ENCODE measurements at regions not wholly inside any gene's neighbourhood (a gene's known extent, or its start where the extent isn't known, plus 50 kb on each side); places are given as distances from the start of the nearest gene placed in this dataset.
"Not testable (repeated sequence)": the region's sequence is repeated elsewhere in the genome, so short reads cannot be mapped to it uniquely, and the experiment has no call there.

DNA sequence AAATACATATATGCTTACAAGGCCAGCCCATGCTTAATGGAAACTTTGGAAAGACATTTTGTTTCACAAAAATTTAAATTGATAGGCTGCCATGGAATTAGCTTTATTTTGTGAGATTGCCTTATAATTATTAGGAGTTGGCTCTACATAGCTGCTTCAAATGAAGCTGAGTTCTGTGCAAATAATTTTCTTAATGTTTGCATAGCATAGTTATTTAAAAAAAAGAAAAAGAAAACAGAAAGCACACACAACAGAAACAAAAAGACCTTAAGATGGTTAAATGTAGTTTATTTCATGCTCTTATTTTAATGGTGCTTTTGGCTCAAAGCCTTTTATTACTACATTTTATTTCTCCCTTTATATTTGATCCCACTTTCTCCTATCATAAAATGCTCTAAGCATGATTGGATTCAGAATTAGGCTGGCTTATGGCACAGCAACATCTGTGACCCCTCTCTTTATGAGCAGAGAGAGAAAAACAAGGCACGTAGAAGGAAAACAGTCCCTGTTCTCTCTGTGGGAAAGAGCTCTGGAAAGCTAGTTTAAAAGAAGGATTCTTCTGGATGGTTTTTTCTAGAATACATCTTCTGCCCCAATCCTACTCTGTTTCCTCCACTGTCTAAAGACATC lies 530.5 kb downstream of the NTRK2 start:
- DNase-seq = no peak

DNA sequence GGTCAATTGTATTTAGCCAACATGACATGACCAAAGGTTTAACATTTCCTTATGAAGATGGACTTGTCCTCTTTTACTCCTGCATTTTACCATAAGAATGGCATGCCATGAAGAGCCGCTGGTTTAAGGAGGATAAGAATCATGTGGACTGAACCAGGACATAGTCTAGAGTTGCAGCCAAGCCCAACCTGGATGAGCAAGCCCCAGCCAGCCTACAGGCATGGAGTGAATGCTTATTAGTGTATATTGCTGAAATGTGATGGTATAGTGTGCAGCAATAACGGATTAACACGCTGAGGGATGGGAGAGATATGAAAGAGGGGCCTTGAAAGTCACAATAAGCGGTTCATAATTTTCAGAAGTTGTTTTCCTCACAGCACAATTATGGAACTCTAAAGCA lies 523.2 kb downstream of the NTRK2 start:
- no peak for DNase-seq

DNA sequence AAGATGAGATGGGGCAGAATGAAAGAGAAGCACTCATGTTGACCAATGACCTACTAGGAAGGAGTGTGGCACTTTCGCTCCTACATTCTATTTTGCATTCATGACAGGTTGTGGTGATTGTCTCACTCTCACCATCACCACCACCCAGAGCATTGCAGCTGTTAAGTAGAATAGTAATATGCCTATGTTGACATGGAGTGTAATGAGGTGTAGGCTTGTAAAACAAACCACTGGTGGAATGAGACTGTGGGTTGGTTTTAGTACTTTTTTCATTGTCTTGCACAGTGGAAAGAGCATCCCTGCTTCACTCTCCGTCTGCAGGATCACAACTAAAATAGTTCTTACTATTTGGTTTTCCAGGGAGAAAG lies 516.7 kb downstream of the NTRK2 start:
- DNase-seq = no peak

DNA sequence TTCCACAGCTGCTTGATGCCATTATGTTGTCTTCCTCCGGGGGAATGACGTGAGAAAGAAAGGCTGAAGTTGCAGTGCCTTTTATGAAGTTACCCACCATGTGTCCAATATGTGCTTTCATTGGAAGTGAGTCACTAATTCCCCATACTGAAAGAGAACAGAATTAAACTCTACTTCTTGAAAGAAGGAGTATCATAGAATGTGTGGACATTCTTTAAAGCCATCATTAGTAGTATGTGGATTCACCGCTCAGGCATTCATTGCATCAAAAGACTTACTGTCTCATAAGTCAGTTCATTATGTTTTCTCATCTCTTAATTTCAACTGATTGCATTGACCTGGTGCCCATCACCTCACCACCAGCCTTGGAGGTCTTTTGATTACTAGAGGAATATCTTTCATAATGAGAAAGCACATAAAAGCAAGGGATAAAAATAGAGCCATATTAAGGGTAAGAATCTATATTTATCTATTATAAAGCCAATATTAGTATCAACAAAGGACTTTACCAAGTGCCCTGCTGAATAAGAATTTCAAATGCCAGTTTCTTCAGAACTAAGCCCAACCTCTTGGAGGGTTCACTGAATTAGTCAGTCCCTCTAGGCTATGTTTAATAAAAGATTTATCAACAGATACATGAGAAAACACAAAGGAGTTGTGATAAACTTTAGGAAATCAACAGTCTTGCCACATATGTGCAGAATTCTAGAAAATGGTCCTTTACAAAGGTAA lies 516.1 kb downstream of the NTRK2 start:
- no peak for DNase-seq

DNA sequence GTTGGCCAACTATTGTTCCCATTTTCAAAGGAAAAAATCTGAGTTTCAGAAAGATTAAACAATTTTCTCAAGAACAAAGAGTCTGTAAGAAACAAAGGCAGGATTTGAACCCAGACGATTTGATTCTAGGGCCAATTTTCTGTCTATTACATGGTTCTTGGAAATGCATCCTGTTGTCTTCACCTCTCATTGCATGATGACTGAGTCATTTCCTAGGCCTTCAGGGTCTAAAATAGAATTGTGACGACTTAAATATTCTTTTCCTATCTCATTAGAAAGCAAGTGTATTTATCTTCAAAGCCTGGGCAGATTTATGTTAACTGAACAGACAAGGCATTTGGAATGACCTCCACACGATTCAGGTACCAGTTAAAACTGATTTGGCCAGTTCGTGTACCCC lies 512.9 kb downstream of the NTRK2 start:
- DNase-seq = no peak

DNA sequence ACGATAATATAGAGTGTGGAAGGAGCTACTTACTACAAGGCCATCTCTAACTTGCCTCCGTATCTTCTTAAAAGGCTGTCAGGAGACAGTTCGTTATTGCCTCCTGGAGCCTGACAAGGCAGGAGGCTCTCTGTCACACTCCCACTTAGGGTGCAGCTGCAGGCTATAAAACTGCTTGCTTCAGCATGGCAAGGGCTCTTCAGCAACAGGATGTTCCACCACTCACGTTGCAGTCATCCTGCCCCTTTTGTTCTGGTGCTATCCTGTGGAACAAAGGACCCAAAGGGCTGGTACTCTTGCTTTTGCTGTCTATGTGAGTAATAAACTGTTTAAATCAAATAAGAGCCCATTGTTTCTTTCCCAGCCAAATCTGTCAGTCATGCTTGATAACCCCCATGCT lies 508.9 kb downstream of the NTRK2 start:
- DNase-seq = no peak

DNA sequence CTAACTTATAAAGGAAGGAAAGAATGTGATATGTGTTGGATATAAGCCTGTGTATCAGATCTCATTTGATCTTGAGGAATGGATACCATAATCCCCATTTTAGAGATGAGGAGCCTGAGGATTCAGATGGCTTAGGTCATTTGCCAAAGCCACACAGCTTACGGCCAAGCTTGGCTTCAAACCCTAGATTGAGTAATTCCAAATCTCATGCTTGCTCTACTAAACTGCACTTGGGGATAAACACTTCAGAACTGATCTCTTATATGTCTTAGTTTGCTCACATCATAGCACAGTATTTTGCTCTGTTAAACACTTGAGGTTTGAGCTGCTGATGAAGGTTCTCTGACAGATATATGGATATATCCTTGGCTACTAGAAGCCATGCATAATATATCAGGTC lies 504.4 kb downstream of the NTRK2 start:
- DNase-seq = no peak

DNA sequence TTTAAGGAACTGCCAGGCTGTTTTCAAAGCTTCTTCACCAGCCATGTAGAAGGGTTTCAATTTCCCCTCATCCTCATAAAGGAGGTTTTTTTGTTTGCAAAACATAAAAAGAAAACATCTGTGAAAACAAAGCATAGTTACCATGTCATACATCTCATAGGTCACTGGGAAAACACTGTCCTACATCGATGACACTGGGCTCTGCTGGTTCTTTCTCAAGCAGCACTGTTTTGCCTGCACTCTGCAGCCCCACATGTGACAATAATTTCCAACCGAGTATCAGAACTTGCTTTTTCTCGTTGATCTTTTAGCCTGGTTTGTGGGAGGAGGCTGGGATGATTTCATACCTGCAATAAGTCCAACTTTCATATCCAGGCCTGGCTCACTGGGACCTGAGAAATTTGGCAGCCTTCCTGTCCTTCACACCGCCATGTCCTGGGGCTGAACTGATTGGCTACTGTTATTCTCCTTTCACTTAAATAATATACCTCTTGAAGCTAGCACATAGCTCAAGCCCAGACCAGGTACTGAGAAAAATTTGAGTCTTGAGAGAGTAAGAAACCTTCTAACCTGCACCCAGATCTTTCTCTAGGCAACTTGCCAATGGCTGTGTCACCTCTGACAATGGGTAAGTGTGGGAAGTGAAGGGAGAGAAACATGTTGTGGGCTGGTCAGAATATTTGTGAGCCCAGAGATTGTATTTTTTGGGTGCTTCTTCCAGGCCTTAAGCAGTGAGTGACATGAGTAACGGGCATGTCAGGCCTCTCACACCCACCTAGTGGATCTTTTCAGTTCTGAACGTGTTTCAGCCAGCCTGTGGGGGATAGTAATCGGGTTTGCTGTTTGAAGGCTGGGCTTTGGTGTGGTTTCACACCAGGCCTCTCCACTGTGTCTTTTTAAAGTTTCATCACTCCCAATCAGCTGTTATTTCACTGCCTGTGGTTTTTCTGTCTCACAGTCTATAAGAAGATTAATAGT lies 502.8 kb downstream of the NTRK2 start:
- no peak for DNase-seq

DNA sequence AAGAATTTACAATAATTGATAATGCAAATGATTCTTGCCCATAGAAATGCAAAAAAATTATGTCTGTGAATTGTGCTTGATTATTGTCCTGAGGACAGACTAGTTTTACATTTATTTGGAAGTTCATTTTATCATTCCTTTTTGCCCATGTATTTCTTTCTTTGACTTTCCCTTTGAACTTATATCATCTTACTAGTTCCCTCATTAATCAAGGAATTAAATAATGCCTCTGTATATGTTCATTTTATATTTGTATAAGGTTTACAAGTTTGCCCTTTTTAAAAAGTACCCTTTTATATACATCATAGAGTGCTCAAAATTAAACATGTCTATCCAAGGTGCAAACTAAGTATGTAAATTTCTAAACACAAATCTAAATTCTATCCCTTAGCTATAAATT lies 501.6 kb downstream of the NTRK2 start:
- no peak for DNase-seq

DNA sequence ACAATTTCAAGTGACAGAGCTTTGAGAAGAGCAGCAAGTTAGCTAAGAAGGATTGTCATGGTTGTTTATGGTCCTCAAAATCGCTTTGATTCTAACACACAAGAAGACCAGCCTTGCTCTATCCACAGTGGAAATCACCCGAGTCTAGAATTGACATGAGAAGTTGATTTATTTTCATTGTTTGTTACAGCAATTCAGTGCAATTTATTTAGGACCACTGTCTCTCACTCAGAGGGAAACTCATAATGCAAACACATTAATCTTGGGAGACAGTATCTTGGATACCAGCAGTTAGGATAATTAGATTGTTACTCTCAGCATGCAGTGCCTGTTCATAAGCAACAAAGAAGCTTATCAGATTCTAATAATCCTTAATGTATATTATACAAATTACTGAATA lies 498.9 kb downstream of the NTRK2 start:
- DNase-seq = no peak

DNA sequence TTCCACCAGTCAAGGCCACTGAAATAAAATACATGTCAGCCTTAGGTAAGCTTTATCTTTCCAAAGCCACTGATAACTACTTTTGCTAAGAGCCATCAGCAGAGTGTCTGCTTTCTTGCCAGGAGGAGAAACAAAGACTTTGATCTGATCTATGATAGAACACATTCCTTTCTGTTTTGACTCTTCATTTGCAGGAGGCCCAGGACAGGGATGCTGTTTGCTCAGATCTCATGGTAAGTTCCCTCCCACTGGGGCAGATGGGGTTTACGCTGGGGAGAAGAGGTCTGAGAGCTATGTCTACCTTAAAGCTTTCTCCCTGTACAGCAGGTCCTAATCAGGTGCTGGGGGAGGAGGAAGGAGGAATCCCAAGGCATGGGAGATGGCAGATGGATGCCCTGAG lies 497.6 kb downstream of the NTRK2 start:
- no peak for DNase-seq

DNA sequence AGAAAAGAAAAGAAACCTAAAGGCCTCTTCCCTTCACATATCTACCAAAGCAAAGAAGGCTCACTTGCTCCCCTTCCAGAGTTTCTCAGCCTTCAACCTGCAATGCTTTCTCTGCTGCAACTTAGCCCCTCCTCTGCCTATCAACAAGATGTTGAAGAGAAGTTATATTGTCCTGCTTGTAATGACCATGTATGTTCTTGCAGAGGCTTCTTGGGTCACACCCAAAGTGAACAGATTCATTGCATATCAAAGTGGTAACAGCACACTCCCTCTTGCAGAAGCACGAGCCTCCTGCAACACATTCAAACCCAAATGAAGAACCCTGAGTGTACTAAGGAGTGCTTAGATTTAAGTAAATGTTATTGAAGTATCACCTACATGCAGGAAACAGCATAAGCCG lies 494.3 kb downstream of the NTRK2 start:
- no peak for DNase-seq

DNA sequence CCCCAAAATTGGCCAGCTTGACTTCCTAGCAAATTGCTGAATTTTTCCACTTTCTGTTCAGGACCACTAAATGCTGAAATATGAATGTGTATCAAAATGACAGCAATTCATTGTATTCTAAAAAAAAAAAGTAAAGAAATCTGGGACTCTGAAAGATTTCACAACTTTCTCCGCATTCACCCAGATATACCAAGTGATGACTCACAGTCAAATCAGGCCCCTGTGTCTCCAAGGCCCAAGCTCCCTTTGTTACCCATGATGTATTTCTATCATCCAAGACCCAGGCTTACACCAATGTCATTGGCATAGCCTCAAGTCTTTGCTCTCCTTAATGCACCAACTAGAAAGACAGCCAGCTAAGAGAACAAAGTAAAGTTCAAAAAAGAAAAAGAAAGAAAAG lies 493.9 kb downstream of the NTRK2 start:
- DNase-seq = no peak

DNA sequence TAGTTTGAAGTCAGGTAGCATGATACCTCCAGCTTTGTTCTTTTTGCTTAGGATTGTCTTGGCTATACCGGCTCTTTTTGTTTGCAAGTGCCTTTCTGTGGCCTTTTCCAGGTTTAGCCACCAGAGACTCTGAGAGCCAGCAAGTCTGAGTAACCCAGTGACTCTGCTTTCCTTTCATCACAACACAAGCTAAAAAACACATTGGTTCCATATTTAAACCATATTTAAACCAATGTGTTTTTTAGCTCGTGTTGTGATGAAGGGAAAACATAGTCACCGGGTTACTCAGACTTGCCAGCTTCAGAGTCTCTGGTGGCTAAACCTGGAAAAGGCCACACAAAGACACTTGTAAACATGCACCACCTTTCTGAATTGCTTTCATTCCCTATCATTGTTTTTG lies 493.3 kb downstream of the NTRK2 start:
- DNase-seq = no peak

DNA sequence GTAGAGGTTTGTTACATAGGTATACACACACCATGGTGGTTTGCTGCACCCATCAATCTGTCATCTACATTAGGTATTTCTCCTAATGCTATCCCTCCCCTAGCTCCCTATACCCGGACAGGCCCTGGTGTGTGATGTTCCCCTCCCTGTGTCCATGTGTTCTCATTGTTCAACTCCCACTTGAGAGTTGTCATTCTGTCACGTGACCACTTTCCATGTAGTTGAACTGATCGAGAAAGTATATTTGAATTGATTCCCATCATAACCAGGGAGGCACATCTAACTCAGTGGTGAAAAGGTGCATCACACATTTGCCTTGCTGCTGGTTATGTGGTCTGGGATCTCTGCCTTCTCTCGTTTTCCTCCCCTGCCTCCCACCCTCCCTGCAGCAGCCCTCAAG lies 491.4 kb downstream of the NTRK2 start:
- not testable (repeated sequence) for DNase-seq

DNA sequence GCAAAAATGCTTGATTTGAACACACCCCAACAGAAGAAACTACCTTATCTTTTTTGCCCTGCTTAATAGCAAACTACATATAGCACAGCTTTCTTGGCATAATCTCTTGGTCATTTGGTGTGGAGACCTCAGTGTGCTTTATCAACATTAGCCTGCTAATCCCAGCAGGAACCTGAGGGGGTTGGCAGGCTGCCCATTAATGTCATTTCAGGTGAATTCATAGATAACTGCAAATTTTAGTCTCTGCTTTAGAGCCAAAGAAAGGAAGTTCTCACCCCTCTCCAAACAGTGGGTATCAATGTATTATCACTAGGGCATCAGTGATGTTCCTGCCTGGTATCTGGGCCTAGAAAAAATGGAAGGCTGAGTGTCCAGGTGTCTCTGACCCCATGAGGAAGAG lies 489.0 kb downstream of the NTRK2 start:
- DNase-seq = no peak

DNA sequence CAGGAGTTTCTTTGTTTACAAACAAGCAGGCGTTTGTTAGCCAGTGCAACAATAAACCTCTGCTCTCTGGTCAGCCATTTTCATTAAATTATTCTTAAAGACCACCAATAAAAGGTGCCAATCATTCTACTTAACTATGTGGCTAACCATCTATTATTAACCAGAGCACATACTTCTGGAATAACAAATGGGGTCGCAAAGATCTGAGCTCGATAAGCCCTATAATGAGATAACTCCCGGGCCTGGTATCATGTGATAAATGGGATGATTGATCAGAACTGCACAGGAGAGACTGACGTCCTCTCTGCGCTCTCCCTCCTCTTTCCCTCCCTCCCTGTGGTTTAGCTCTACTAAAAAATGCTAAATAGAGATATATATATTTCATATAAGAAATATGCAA lies 488.2 kb downstream of the NTRK2 start:
- no peak for DNase-seq

DNA sequence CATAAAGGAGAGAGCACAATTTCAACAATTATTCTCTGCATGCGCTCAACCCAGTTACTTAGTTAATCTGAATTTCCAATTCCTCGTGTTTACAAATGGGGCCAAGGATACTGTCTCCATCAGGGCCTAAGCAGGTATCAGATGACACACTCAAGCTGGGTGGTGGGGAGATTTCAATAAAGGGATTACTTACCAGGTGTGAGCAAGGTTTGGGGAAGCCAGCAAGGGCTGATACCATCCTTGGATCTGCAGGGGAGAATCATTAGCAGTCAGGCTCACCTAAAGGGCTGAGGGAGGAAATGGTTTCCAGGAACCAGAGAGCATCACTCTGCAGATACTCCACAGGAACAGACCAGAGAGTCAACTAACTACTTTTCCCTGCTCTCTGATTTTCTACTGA lies 487.1 kb downstream of the NTRK2 start:
- DNase-seq = no peak

DNA sequence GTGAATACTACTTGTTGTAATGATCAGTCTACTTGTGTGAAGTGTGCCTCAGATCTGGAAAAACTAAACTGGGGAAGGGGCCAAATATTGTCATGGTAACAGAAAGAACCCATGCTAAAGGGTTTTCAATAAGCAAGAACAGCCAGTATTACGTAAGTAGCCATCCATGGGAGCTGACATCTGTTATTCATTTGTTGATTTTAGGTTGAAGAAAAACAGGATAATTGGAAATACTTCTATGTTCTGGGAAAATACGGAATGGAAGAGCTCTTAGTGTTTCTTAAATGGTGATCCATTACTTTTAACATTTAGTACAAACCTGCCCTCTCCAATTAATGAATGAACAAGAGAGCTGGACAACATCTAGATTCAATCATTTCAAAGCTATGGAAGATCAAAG lies 485.8 kb downstream of the NTRK2 start:
- no peak for DNase-seq

DNA sequence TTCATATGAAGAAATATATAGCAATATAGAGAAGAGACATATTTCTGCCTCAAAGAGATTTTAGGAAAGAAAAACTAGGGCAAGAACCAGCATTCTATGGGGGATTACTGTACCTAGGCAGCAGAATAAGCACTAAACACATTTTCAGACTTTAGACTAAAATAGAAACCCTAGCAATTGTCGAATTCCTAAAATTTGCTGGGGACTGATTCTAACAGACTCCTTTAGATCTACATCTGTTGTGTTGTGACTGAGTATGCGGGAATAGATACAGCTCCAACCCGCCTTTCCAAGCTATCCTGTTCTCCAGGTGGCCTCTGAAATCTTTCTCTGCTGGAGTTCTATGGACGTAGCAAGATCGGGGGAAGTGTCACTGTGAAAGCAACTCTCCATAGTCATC lies 482.2 kb downstream of the NTRK2 start:
- DNase-seq = no peak

DNA sequence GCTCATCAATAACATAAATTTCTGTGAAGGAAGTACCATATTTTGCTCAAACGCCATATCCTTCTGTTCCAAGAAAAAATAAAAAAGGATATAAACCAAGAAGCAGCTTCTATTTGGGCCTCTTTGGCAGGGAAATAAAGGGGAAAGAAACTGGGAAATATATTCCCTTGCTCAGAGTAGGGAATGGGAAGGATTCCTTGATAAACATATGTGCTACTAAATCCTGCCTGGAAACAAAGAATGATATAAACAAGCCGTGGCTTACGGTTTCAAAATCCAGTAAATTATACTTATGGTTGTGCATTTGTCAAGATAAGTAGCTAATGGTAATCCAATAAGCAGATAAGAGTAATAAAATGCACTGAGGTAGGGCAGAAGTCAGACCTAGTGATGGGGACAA lies 481.6 kb downstream of the NTRK2 start:
- no peak for DNase-seq

DNA sequence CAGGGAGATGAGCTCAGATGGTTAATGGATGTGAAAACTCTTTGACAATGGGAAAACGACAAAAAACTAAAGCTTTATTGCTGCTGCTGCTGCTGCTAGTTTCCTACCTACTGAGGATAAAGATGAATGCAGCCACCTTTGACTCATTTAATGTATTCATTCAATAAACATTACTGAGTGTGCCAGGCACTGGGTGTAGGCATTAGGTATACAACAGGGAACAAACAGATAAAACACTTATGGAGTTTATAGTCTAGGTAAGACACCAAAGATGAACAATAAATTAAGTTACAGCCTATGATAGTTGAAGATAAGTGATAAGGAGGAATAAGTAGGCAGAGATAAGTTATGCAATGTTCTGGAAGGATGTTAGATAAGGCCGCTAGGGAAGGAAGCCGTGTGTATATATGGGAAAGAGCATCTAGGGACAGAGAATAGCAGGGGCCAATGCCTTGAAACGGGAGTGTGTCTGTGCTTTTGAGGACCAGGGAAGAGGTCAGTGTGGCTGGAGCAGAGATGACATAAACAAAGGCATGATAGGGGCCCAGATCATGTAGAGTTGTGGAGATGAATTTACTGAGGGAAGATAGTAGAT lies 477.6 kb downstream of the NTRK2 start:
- DNase-seq = no peak

DNA sequence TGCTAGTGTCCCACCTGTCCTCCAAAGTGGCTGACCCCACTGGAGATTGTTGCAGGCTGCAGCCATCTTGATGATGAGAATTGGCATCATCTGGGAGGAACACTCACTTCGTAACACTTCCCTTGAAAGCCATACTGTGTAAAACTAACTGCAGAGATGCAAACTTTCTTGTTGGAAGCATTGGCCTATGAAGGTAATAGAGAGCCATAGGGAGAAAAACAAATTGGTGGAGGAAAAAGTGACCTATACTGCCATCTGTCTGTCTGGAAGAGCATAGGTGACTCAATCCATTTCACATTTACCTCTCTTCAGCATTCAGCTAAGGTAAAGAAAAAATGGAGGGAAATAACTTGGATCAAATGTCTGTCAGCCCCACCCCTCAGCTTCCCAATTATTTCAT lies 473.4 kb downstream of the NTRK2 start:
- DNase-seq = no peak

DNA sequence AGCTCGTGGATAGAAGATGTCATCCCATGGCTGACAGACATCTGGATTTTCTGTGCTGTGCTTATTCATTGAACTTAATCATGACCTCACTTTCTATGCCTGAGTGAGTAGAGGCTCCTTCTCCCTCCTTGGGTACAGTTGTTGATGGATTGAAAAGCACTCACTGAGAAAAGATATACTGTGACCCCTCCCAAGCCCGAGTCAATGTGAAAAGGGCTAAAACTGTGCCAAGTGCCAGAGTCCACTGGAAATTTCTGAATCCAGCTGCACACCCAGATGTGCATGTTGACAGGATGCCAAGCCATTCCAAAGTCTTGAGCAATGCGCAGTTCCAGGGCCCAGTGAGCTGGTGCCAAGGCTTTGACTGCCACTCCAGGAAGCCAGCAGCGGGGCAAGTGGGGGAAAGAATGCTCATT lies 473.0 kb downstream of the NTRK2 start:
- DNase-seq = no peak
